GM12873 (cell line): ENCODE measurements at regions not wholly inside any gene's neighbourhood (a gene's known extent, or its start where the extent isn't known, plus 50 kb on each side); places are given as distances from the start of the nearest gene placed in this dataset.

Experiments
- CTCF ChIP-seq: IDR thresholded peaks from 2 replicates; pipeline ENCODE4 v1.5.1; 2012; ENCODE audit warnings: low read depth, mild to moderate bottlenecking, moderate library complexity, low read length, control low read depth; ENCODE audit not compliant: insufficient read depth; ENCODE audit errors: missing control alignments

GRCh38 chr18:67043276-67043675 is 439.4 kb upstream of the CDH19 start:
- no peak for TF ChIP-seq CTCF

- no peak for TF ChIP-seq CTCF
Observed at GRCh38 chr18:67041334-67041733, 437.4 kb upstream of the CDH19 start.

GRCh38 chr18:67035026-67035425 is 431.1 kb upstream of the CDH19 start:
- no peak for TF ChIP-seq CTCF

- TF ChIP-seq CTCF, result no peak
Observed at GRCh38 chr18:67023059-67023458, 419.2 kb upstream of the CDH19 start.

- no peak for TF ChIP-seq CTCF
Observed at GRCh38 chr18:67010919-67011318, 407.0 kb upstream of the CDH19 start.

GRCh38 chr18:67007999-67008398 is 404.1 kb upstream of the CDH19 start:
- no peak for TF ChIP-seq CTCF

GRCh38 chr18:67007085-67007484 is 403.2 kb upstream of the CDH19 start:
- TF ChIP-seq CTCF, result no peak

- no peak for TF ChIP-seq CTCF
Observed at GRCh38 chr18:67001052-67001451, 397.2 kb upstream of the CDH19 start.
